T-helper 2 cell treated with Interferon-gamma antibody and Interleukin-4, amounts not matched to agents 5 μg/mL and 100 μg/mL, for 36 hours (primary cell): ENCODE measurements at regions not wholly inside any gene's neighbourhood (a gene's known extent, or its start where the extent isn't known, plus 50 kb on each side); places are given as distances from the start of the nearest gene placed in this dataset.

Source experiments
- DNase-seq: peaks from one replicate; pipeline ENCODE4 v3.0.0; 2021; ENCODE audit warnings: low spot score
- H3K27ac Mint-ChIP-seq: one replicate; pipeline ENCODE4 v1.8.0; 2021; ENCODE audit warnings: mild to moderate bottlenecking, mixed read lengths
- H3K27me3 Mint-ChIP-seq: one replicate; pipeline ENCODE4 v1.8.0; 2021; ENCODE audit warnings: low read depth, mixed read lengths
- H3K36me3 Mint-ChIP-seq: one replicate; pipeline ENCODE4 v1.8.0; 2021; ENCODE audit warnings: low read depth, mixed read lengths
- H3K4me1 Mint-ChIP-seq: one replicate; pipeline ENCODE4 v1.8.0; 2021; ENCODE audit warnings: low read depth, mixed read lengths
- H3K4me3 Mint-ChIP-seq: one replicate; pipeline ENCODE4 v1.8.0; 2022; ENCODE audit warnings: mild to moderate bottlenecking, moderate library complexity, mixed read lengths
- H3K9me3 Mint-ChIP-seq: one replicate; pipeline ENCODE4 v1.8.0; 2021; ENCODE audit warnings: mixed read lengths

DNA sequence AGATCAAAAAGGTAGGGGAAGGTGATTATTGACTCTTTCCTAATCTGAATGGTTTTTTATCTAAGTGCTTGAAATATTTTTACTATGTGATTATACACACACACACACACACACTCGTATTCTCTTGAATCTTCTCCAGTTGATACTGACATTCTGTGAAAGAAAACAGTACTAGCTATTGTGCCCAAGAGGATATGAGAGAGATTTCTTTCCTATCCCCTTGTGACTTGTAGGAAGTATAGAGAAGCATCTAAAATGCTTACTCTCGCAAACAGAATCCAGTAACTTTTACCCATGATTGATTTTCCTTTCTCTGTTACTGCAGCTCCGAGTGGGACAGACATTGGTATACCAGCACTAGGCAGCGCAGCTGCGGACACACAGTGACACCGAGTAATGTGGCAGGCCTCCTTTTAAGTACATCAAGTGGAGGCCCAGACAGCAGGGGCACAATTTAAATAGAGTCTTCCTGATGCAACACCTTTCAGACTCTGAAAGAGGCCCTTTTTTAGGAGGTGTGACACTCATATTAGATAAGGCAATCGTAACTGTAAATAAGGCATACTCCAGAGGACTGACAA is 421.0 kb upstream of the CNTN4 start:
- Mint-ChIP-seq H3K9me3 (peaks cover 27% of the 10 kb centered on the region), H3K36me3 (no peaks in the 10 kb centered on the region), H3K4me3 (no peak overlapping the region), H3K4me1 (no peaks in the 10 kb centered on the region), H3K27ac (no peak overlapping the region), H3K27me3 (no peaks in the 10 kb centered on the region)
- DNase-seq: no peak

GRCh38 chr3:1692428-1692827 is 406.2 kb upstream of the CNTN4 start:
- Mint-ChIP-seq H3K36me3 (no peaks in the 10 kb centered on the region), H3K27ac (no peak overlapping the region), H3K4me3 (no peak overlapping the region), H3K4me1 (no peaks in the 10 kb centered on the region), H3K9me3 (peaks cover 22% of the 10 kb centered on the region), H3K27me3 (no peaks in the 10 kb centered on the region)
- no peak for DNase-seq

DNA sequence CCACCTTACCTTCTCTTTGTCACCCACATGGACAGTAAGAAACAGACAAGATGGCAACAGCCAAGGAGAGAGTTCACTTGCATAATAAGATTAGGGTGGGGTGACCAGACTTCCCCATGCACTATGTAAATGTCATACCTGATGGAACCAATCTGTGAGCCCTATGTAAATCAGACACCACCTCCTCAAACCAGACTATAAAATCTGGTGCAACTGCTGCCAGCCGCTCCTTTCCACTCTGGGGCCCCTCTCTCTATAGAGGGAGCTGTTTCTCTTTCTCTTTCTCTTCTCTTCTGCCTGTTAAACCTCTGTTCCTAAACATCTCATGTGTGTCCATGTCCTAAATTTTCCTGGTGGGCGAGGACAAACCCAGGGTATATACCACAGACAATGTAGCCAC is 405.5 kb upstream of the CNTN4 start:
- DNase-seq: no peak
- H3K4me1 Mint-ChIP-seq: no peaks in the 10 kb centered on the region
- no peaks in the 10 kb centered on the region for H3K36me3 Mint-ChIP-seq
- peaks cover 22% of the 10 kb centered on the region for H3K9me3 Mint-ChIP-seq
- no peak overlapping the region for H3K4me3 Mint-ChIP-seq
- H3K27ac Mint-ChIP-seq: no peak overlapping the region
- no peaks in the 10 kb centered on the region for H3K27me3 Mint-ChIP-seq

DNA sequence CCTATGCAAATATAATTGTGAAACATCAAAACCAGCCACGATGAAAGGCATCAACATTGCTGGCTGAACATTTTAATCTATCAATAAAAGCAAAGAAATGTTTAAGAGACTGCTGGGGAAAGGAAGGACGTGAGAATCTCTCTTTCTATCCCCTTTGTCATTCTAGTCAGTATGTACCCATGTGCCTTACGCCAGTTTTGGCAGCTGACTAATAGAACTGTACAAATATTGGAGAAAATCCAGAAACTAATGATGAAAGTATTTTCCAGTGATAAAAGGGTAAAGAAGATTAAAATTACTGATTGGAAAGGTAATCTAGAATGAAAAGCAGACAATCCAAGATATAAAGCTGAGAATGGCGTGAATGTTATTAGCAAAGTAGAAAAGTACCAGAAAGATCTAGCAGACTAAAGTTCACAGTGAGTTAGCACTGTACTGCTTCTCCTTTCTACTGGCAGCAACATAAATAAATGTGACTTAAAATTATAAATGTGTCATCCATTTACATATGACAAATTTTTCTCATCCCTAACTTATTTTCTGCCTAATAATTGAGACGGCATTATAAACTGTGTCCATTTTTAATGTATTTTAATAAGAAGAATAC is 401.9 kb upstream of the CNTN4 start:
- H3K9me3 Mint-ChIP-seq: peaks cover 20% of the 10 kb centered on the region
- H3K4me1 Mint-ChIP-seq: no peaks in the 10 kb centered on the region
- no peak for DNase-seq
- H3K4me3 Mint-ChIP-seq: no peak overlapping the region
- H3K27ac Mint-ChIP-seq: no peak overlapping the region
- H3K27me3 Mint-ChIP-seq: no peaks in the 10 kb centered on the region
- H3K36me3 Mint-ChIP-seq: no peaks in the 10 kb centered on the region

- Mint-ChIP-seq H3K4me3 (no peak overlapping the region), H3K27me3 (no peaks in the 10 kb centered on the region), H3K36me3 (no peaks in the 10 kb centered on the region), H3K27ac (no peak overlapping the region), H3K4me1 (no peaks in the 10 kb centered on the region), H3K9me3 (peaks cover 15% of the 10 kb centered on the region)
- DNase-seq: no peak
Observed at GRCh38 chr3:1699361-1699920, 399.2 kb upstream of the CNTN4 start.

DNA sequence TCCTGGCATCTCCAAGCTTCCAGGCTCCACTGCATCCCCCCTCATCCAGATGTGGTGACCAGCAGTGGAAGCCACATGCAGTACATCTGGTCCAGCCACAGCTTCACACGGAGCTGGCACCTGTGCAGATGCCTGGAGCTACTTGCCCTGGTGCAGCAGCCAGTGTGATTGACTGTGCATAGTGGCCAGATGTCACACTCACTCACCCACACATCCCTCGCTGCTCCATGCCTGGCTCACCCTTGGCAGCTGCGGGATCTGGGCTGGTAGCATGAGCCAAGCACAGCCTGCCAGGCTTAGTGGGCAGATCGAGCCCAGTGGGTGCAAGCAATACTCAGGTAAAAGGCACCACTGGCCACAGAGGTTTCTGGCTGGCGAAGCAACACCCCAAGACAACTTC is 398.0 kb upstream of the CNTN4 start:
- H3K9me3 Mint-ChIP-seq: peaks cover 15% of the 10 kb centered on the region
- H3K4me3 Mint-ChIP-seq: no peak overlapping the region
- no peaks in the 10 kb centered on the region for H3K27me3 Mint-ChIP-seq
- no peaks in the 10 kb centered on the region for H3K4me1 Mint-ChIP-seq
- H3K27ac Mint-ChIP-seq: no peak overlapping the region
- no peak for DNase-seq
- H3K36me3 Mint-ChIP-seq: no peaks in the 10 kb centered on the region

DNA sequence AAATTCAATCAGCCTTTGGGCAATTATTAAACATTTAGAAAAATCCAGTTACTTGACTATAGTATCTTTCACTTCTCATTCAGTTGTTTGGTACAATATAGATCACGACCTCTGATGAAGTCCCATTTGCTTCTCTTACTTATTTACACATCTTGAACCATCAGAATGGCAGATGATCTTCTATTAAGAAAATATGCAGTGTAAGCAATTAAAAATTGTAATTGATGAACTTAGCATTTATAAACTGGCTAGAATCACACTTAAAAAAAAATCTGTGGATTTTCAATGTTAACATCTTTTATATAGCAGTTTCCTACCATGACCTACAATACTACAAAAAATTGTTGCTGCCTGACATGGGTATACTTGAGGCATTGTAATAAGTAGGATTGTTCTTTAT is 395.5 kb upstream of the CNTN4 start:
- no peaks in the 10 kb centered on the region for H3K4me1 Mint-ChIP-seq
- no peak for DNase-seq
- H3K27ac Mint-ChIP-seq: no peak overlapping the region
- H3K9me3 Mint-ChIP-seq: peaks cover 18% of the 10 kb centered on the region
- H3K36me3 Mint-ChIP-seq: no peaks in the 10 kb centered on the region
- H3K4me3 Mint-ChIP-seq: no peak overlapping the region
- no peaks in the 10 kb centered on the region for H3K27me3 Mint-ChIP-seq

DNA sequence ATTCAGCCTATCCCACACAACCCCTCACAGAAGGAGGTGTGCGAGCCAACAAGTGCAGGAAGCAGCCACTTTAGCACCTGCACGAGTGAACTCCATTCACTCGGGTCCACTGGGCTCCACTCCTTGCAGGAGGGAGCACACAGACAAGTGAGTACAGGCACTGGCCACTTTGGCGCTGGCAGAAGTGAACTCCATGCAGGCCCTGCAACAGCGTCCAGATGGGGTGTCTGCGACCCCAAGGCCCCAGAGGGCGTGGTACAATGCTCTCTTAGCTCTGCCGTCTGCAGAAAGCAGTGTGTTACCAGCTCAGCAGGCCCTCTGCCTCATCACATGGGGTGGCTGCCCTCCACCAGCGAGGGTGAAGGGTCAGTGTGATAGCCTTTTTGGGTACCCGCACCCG is 388.0 kb upstream of the CNTN4 start:
- Mint-ChIP-seq H3K4me3 (no peak overlapping the region), H3K27ac (no peak overlapping the region), H3K9me3 (peaks cover 14% of the 10 kb centered on the region), H3K27me3 (no peaks in the 10 kb centered on the region), H3K36me3 (no peaks in the 10 kb centered on the region), H3K4me1 (no peaks in the 10 kb centered on the region)
- no peak for DNase-seq

DNA sequence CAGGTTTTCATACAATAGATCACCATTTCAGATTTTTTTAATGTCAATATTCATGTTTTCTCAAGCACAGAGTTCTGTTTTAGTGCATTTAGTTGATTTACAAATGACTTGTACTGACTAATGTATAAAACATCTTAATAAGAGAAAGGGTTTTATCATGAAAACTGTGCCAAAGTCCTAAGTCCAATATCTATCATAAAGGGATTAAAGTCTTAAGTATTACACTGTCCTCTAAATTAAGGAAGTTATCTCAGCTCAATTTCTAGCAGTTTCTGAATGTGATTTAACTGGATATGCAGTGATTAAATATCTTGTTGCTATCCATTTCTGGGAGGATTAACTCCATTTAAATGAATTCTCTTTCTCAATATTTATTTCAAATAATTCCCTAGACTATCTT is 381.1 kb upstream of the CNTN4 start:
- no peaks in the 10 kb centered on the region for H3K27me3 Mint-ChIP-seq
- H3K27ac Mint-ChIP-seq: no peak overlapping the region
- DNase-seq: no peak
- no peaks in the 10 kb centered on the region for H3K4me1 Mint-ChIP-seq
- H3K9me3 Mint-ChIP-seq: peaks cover 19% of the 10 kb centered on the region
- no peak overlapping the region for H3K4me3 Mint-ChIP-seq
- no peaks in the 10 kb centered on the region for H3K36me3 Mint-ChIP-seq

DNA sequence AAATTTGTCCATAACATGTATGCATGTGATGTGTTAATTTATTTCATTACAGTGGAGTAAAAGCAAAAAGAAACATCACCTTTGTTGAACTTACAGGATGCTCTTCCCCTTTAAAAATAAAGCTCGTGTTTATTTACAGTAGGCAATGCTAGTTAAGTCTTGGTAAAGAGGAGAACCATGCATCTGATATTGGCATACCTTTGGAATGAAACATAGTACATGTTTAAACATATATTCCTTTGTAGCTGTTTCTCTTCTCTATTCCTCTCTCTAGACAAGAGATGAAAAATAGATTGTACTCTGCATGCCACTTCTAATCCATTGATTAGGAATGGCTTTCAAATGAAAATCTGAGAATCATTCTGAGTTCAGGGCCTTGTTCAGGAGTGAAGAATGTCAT is 374.9 kb upstream of the CNTN4 start:
- peaks cover 20% of the 10 kb centered on the region for H3K9me3 Mint-ChIP-seq
- DNase-seq: no peak
- no peak overlapping the region for H3K4me3 Mint-ChIP-seq
- H3K27ac Mint-ChIP-seq: no peak overlapping the region
- no peaks in the 10 kb centered on the region for H3K4me1 Mint-ChIP-seq
- no peaks in the 10 kb centered on the region for H3K36me3 Mint-ChIP-seq
- H3K27me3 Mint-ChIP-seq: no peaks in the 10 kb centered on the region

GRCh38 chr3:1726741-1727140 is 371.9 kb upstream of the CNTN4 start:
- H3K27me3 Mint-ChIP-seq: no peaks in the 10 kb centered on the region
- no peak for DNase-seq
- H3K4me1 Mint-ChIP-seq: no peaks in the 10 kb centered on the region
- peaks cover 8% of the 10 kb centered on the region for H3K9me3 Mint-ChIP-seq
- no peaks in the 10 kb centered on the region for H3K36me3 Mint-ChIP-seq
- no peak overlapping the region for H3K4me3 Mint-ChIP-seq
- no peak overlapping the region for H3K27ac Mint-ChIP-seq

GRCh38 chr3:1727242-1727641 is 371.4 kb upstream of the CNTN4 start:
- peaks cover 4% of the 10 kb centered on the region for H3K9me3 Mint-ChIP-seq
- H3K4me1 Mint-ChIP-seq: no peaks in the 10 kb centered on the region
- no peak overlapping the region for H3K27ac Mint-ChIP-seq
- no peak overlapping the region for H3K4me3 Mint-ChIP-seq
- H3K36me3 Mint-ChIP-seq: no peaks in the 10 kb centered on the region
- no peaks in the 10 kb centered on the region for H3K27me3 Mint-ChIP-seq
- DNase-seq: no peak

DNA sequence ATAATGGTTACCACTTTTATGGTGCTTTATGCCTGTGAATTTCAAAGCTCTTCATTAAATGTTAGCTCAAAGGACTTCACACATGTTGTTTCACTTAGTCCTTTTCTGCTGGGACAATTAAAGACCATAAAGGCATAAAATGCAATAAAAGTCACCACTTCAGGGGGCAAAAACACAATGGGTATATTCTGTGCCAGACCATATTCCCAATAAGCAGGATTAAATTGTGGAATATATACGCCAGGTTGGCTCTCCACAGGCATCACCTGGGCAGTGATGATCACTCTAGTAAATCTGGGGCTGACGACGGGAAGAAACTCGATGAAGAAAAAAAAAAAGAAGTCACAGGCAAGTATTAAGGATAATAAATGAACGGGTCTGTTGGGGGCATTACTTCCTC is 370.2 kb upstream of the CNTN4 start:
- H3K36me3 Mint-ChIP-seq: no peaks in the 10 kb centered on the region
- no peak overlapping the region for H3K27ac Mint-ChIP-seq
- DNase-seq: no peak
- no peaks in the 10 kb centered on the region for H3K4me1 Mint-ChIP-seq
- H3K27me3 Mint-ChIP-seq: no peaks in the 10 kb centered on the region
- H3K4me3 Mint-ChIP-seq: no peak overlapping the region
- H3K9me3 Mint-ChIP-seq: peaks cover 4% of the 10 kb centered on the region

DNA sequence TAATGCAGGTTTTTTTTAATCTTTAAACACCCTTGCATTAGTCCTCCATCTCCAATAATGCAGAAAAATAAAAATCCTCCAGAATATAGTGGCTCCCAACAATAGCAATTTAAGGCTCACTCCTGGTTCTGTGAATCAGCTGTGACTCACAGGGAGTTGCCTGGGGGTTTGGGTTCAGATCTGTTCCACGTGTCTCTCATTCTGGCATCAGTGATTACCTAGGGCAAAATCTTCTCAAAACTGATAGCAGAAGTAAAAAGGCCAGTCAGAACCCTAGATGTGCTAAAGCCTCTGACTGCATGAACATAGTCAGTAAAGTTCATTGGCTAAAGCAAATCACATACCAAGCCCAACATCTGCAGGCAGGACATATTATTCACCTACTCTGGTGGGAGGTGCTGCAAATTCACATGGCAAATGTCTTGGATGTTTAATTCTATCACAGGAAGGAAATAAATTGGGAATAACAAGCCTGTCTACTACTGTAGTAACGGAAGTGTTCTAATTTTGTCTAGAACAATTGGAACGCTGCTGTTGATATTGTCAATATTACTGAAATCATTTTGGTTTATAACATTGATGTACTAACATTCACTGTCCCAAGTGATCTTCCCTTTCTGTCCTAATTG is 364.1 kb upstream of the CNTN4 start:
- Mint-ChIP-seq H3K9me3 (peaks cover 25% of the 10 kb centered on the region), H3K36me3 (no peaks in the 10 kb centered on the region), H3K4me1 (no peaks in the 10 kb centered on the region), H3K4me3 (no peak overlapping the region), H3K27me3 (no peaks in the 10 kb centered on the region), H3K27ac (no peak overlapping the region)
- DNase-seq: no peak
